Panc1 (cell line): ENCODE measurements at regions not wholly inside any gene's neighbourhood (a gene's known extent, or its start where the extent isn't known, plus 50 kb on each side); places are given as distances from the start of the nearest gene placed in this dataset.

Experiments
- ATAC-seq: fragments of 200-7000 bp; cut with Tn5 transposase; 2 replicates; pipeline ENCODE4 v1.9.1; 2020; ENCODE audit warnings: mild to moderate bottlenecking, moderate library complexity
- BruUV-seq: library from RNA; stranded (reverse); fragments of 400-500 nt; replicated peaks from 2 replicates; lab custom pipeline; 2021; lab: Mats Ljungman, UMichigan
- CTCF ChIA-PET: fragments of 300-600 bp; sonication (Branson Sonifier 250); formaldehyde crosslinking; loops from one replicate; lab custom pipeline; 2022; ENCODE audit warnings: antibody characterized with exemption; lab: Charles Lee
- POLR2A ChIA-PET: fragments of 300-600 bp; sonication (Branson Sonifier 250); formaldehyde crosslinking; loops from one replicate; lab custom pipeline; 2022; ENCODE audit warnings: antibody characterized with exemption; lab: Charles Lee
- DNase-seq: peaks from one replicate; pipeline ENCODE4 v3.0.0-alpha.2; 2010; ENCODE audit warnings: low read depth, low spot score
- H3K27ac ChIP-seq: 2 replicates; pipeline ENCODE4 v1.5.1; 2011; ENCODE audit warnings: mild to moderate bottlenecking, low read length, inconsistent platforms
- H3K27me3 ChIP-seq: fragments of 200-500 bp; sonication (Bioruptor generic); 2 replicates; pipeline ENCODE4 v1.6.0; 2014; ENCODE audit warnings: low read length, inconsistent platforms; ENCODE audit not compliant: control insufficient read depth, insufficient read depth
- H3K36me3 ChIP-seq: fragments of 200-500 bp; sonication (Bioruptor generic); 2 replicates; pipeline ENCODE4 v1.5.1; 2014; ENCODE audit warnings: inconsistent platforms, mild to moderate bottlenecking, low read length, moderate library complexity; ENCODE audit not compliant: control insufficient read depth, insufficient read depth
- H3K4me1 ChIP-seq: 2 replicates; pipeline ENCODE4 v1.5.1; 2011; ENCODE audit warnings: inconsistent platforms, mild to moderate bottlenecking, low read length, moderate library complexity; ENCODE audit not compliant: control insufficient read depth, insufficient read depth
- H3K4me3 ChIP-seq, 2 experiments: 2 replicates each; pipeline ENCODE4 v1.5.1; 2011 to 2012; ENCODE audit warnings: low read depth in 2 of 2, low read length in 2 of 2, mild to moderate bottlenecking in 2 of 2, inconsistent platforms in 1 of 2, moderate library complexity in 1 of 2
- H3K9me3 ChIP-seq: fragments of 200-500 bp; sonication (Bioruptor generic); 2 replicates; pipeline ENCODE4 v1.5.1; 2014; ENCODE audit warnings: low read depth, mild to moderate bottlenecking, inconsistent platforms, low read length, moderate library complexity; ENCODE audit not compliant: control insufficient read depth, insufficient read depth
- CTCF ChIP-seq: fragments of 450-650 bp; IDR thresholded peaks from 2 replicates; pipeline ENCODE4 v1.5.1; 2017; ENCODE audit warnings: mild to moderate bottlenecking
- POLR2AphosphoS5 ChIP-seq: IDR thresholded peaks from 2 replicates; pipeline ENCODE4 v1.6.1; 2012; ENCODE audit warnings: mild to moderate bottlenecking, low read depth, low read length, moderate library complexity
- REST ChIP-seq, 2 experiments: IDR thresholded peaks; 2 replicates each; pipeline ENCODE4 v1.6.1; 2011 to 2012; ENCODE audit warnings: low read depth in 2 of 2, control low read depth in 1 of 2, low read length in 1 of 2, mild to moderate bottlenecking in 1 of 2, moderate library complexity in 1 of 2; ENCODE audit not compliant: insufficient read depth in 1 of 2
- SIN3A ChIP-seq: IDR thresholded peaks from 2 replicates; pipeline ENCODE4 v1.6.1; 2012; ENCODE audit warnings: low read depth, mild to moderate bottlenecking, low read length, moderate library complexity, borderline replicate concordance; ENCODE audit not compliant: insufficient read depth
- TCF7L2 ChIP-seq: IDR thresholded peaks from 2 replicates; pipeline ENCODE4 v1.6.1; 2011; ENCODE audit warnings: mild to moderate bottlenecking, low read depth, low read length, inconsistent platforms
- in situ Hi-C: cut with HindIII; loops from 2 replicates; pipeline ENCODE4 v1.10.0; 2016; ENCODE audit warnings: low sequenced_read_pairs, low pct_unique_long_range_greater_than_20kb
- intact Hi-C: fragments of 100-400 bp; cut with micrococcal nuclease; formaldehyde crosslinking; loops from one replicate; pipeline ENCODE4 v1.10.0; 2022; ENCODE audit not compliant: unreplicated experiment

GRCh38 chr6:168783720-168784119 is 342.7 kb downstream of the SMOC2 start:
- in situ Hi-C loops = no loop called here
- H3K27ac ChIP-seq = no peak overlapping the region
- ChIA-PET CTCF (no interaction called here), POLR2A (no interaction called here)
- H3K9me3 ChIP-seq = no peaks in the 10 kb centered on the region
- no TSS peak for BruUV-seq
- no peaks in the 10 kb centered on the region for H3K36me3 ChIP-seq
- no peaks in the 10 kb centered on the region for H3K4me1 ChIP-seq
- H3K4me3 ChIP-seq = no peak overlapping the region
- H3K27me3 ChIP-seq = peaks cover 5% of the 10 kb centered on the region; the same call in 1 of the 2 replicates
- TF ChIP-seq TCF7L2 (no peak), SIN3A (no peak), POLR2AphosphoS5 (no peak), REST (IDR thresholded peaks at IDR 0.05; ENCODE audit: insufficient read depth in 1 of 2, low read depth in 2 of 2, low read length in 1 of 2) (no peak), CTCF (no peak)
- DNase-seq (no peak), ATAC-seq (no peak)
- intact Hi-C loops = no loop called here

- ChIA-PET POLR2A (no interaction called here), CTCF (no interaction called here)
- ATAC-seq (no peak), DNase-seq (no peak)
- Histone ChIP-seq H3K27ac (no peak overlapping the region), H3K27me3 (peaks cover 9% of the 10 kb centered on the region), H3K36me3 (no peaks in the 10 kb centered on the region), H3K9me3 (no peaks in the 10 kb centered on the region), H3K4me3 (no peak overlapping the region), H3K4me1 (no peaks in the 10 kb centered on the region)
- no TSS peak for BruUV-seq
- TF ChIP-seq TCF7L2 (no peak), REST (IDR thresholded peaks at IDR 0.05; ENCODE audit: insufficient read depth in 1 of 2, low read depth in 2 of 2, low read length in 1 of 2) (no peak), POLR2AphosphoS5 (no peak), CTCF (no peak), SIN3A (no peak)
- intact Hi-C loops = no loop called here
- in situ Hi-C loops = no loop called here
These were observed 341.3 kb downstream of the SMOC2 start for GRCh38 chr6:168782187-168782751.
